ENCODE measurements at regions not wholly inside any gene's neighbourhood (a gene's known extent, or its start where the extent isn't known, plus 50 kb on each side); places are given as distances from the start of the nearest gene placed in this dataset.

DNA sequence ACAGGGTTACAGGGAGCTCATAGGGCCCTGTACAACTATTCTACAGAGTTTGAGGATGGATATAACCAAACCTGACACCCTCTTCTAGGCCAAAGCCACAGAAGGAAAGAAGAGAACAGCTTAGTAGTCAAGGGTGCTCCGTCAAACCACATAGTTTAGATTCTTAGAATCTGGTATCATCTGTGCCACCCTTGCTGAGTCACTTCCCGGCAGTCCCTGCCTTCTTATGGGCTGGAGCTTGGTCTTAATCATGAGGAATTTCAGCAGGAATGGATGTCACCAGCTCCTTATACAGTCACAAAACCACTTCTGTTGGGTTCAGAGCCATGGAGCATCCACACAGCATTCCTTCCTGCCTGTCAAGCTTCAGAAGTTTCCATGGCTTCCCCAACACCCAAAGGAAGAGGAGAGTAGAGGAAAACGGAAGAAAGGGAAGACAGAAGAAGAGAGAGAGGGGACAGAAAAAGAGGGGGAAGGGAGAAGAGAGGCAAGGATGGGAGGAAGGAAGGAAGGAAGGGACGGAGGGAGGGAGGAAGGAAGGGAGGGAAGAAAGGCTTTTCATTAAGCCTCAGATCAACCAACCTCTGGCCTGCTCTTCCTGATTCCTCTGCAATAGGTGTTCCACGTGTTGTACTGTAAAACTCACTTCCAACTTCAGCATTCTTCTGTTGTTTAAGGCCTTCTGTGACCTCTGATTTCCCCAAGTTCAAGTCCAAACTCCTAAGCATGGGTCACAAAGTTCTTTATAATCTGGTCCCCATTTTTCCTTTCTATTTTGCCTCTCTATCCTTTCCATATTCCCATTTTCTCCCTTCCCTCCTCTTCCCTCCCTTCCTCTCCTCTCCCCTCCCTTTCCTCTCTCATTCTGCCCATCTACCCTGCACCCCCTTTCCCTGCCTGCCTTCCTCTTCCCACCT is 246.1 kb upstream of the TNP1 start:
- Histone ChIP-seq H3K4me3 (ENCODE audit: low read length) (no peak overlapping the region), H3K36me3 (ENCODE audit: control insufficient read depth, insufficient read depth, low read length) (no peaks in the 10 kb centered on the region), H3K9me3 (ENCODE audit: control insufficient read depth, insufficient read depth, low read length) (no peaks in the 10 kb centered on the region), H3K27me3 (ENCODE audit: control insufficient read depth, insufficient read depth, low read length) (no peaks in the 10 kb centered on the region), H3K4me1 (ENCODE audit: control insufficient read depth, insufficient read depth, low read length) (no peaks in the 10 kb centered on the region; the same call in 1 of the 2 replicates), H3K27ac (ENCODE audit: low read length) (no peak overlapping the region)
- no peak for DNase-seq (ENCODE audit: low read depth, low spot score)
- WGBS (ENCODE audit: insufficient coverage, insufficient read length): no CpG with 5 or more reads among the region's 5 CpGs

DNA sequence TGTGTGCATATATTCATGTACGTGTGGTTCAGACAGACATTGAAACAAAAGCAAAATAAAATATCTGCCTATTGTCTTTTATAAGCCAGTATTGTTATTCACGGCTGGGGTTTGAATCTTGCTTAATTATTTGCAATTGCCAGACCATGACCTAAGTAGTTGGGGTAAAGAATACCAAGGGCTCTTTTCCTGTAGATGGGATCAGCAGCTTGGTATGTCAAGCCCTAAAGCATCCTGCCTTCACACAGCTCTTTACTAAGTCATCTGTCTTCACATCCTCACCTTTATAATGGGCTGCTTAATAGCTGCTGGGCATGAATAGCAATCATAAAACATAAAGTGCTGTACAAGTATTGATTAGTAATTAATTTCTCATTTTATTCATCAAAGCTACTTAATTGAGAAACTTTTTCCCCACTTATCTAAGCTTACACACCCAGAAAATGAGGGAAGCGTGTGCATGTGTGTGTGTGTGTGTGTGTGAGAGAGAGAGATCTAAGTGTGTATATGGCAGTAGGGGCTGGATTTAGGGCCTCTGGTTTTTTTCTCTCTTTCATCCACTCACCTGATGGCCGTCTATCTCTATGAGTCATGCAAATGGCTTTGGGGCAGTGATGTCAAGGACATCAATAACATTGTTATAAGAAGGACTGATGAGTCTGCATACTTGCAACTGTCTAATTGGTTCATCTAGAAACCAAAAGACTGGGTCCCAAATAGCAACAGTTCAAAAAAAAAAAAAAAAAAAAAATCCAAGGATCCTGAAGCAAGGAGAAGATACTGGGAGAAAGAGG is 244.1 kb upstream of the TNP1 start:
- H3K4me1 ChIP-seq (ENCODE audit: control insufficient read depth, insufficient read depth, low read length): no peaks in the 10 kb centered on the region; the same call in 1 of the 2 replicates
- no peaks in the 10 kb centered on the region for H3K36me3 ChIP-seq (ENCODE audit: control insufficient read depth, insufficient read depth, low read length)
- H3K27ac ChIP-seq (ENCODE audit: low read length): no peak overlapping the region
- no peaks in the 10 kb centered on the region for H3K27me3 ChIP-seq (ENCODE audit: control insufficient read depth, insufficient read depth, low read length)
- DNase-seq (ENCODE audit: low read depth, low spot score): no peak
- WGBS (ENCODE audit: insufficient coverage, insufficient read length): no CpG with 5 or more reads among the region's 4 CpGs
- H3K4me3 ChIP-seq (ENCODE audit: low read length): no peak overlapping the region
- no peaks in the 10 kb centered on the region for H3K9me3 ChIP-seq (ENCODE audit: control insufficient read depth, insufficient read depth, low read length)

DNA sequence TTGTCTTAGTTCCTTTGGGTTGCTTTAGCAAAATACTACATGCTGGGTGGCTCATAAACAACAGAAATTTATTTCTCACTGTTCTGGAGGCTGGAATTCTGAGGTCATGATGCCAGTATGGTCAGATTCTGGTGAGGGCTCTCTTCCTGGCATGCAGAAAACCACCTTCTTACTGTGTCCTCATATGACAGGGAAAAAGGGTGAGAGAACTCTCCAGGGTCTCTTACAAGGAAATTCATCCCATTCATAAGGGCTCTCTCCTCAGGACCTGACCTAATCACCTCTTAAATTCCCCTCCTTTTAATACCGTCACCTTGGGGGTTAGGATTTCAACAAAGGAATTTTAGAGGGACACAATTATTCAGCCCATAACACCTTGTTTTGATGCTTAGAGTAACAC is 243.1 kb upstream of the TNP1 start:
- Histone ChIP-seq H3K36me3 (ENCODE audit: control insufficient read depth, insufficient read depth, low read length) (no peaks in the 10 kb centered on the region), H3K4me3 (ENCODE audit: low read length) (no peak overlapping the region), H3K27ac (ENCODE audit: low read length) (no peak overlapping the region), H3K9me3 (ENCODE audit: control insufficient read depth, insufficient read depth, low read length) (no peaks in the 10 kb centered on the region), H3K27me3 (ENCODE audit: control insufficient read depth, insufficient read depth, low read length) (no peaks in the 10 kb centered on the region), H3K4me1 (ENCODE audit: control insufficient read depth, insufficient read depth, low read length) (no peaks in the 10 kb centered on the region; the same call in 1 of the 2 replicates)
- DNase-seq (ENCODE audit: low read depth, low spot score): no peak
- no CpG with 5 or more reads among the region's 1 CpG for WGBS (ENCODE audit: insufficient coverage, insufficient read length)

DNA sequence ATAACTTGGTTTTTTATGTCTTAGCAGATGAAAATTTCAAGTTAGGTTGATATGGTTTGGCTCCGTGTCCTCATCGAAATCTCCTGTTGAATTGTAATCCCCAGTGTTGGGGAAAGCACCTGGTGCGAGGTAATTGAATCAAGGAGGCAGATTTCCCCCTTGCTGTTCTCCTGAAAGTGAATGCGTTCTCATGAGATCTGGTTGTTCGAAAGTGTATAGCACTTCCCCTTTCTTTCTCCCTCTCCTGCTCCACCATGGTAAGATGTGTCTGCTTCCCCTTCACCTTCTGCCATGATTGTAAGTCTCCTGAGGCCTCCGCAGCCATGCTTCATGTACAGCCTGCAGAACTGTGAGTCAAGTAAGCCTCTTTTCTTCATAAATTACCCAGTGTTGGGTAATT is 242.1 kb upstream of the TNP1 start:
- no peak for DNase-seq (ENCODE audit: low read depth, low spot score)
- no peaks in the 10 kb centered on the region; the same call in 1 of the 2 replicates for H3K4me1 ChIP-seq (ENCODE audit: control insufficient read depth, insufficient read depth, low read length)
- no peak overlapping the region for H3K27ac ChIP-seq (ENCODE audit: low read length)
- H3K4me3 ChIP-seq (ENCODE audit: low read length): no peak overlapping the region
- H3K9me3 ChIP-seq (ENCODE audit: control insufficient read depth, insufficient read depth, low read length): no peaks in the 10 kb centered on the region
- WGBS (ENCODE audit: insufficient coverage, insufficient read length): no CpG with 5 or more reads among the region's 6 CpGs
- no peaks in the 10 kb centered on the region for H3K27me3 ChIP-seq (ENCODE audit: control insufficient read depth, insufficient read depth, low read length)
- no peaks in the 10 kb centered on the region for H3K36me3 ChIP-seq (ENCODE audit: control insufficient read depth, insufficient read depth, low read length)

DNA sequence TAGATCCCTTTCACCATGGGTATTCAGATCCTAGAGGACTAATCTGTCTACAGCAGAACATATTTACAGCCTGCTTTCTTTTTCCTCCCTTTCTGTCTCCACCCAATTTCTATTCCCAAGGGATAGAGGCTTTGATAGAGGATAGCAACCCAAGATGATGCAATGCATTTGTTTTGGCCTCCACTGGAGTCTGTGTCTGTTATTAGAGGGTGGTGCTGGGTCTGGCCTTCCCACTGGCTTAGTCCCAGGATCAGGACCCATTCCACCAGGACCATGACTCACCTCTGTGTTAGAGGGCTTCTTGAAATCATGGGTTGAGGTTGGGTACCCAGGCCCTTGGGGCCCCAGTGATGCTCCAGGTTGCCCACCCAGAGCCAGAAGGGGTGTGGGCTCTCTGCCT is 239.7 kb upstream of the TNP1 start:
- no peak overlapping the region for H3K4me3 ChIP-seq (ENCODE audit: low read length)
- no peak for DNase-seq (ENCODE audit: low read depth, low spot score)
- no peak overlapping the region for H3K27ac ChIP-seq (ENCODE audit: low read length)
- no peaks in the 10 kb centered on the region for H3K9me3 ChIP-seq (ENCODE audit: control insufficient read depth, insufficient read depth, low read length)
- H3K36me3 ChIP-seq (ENCODE audit: control insufficient read depth, insufficient read depth, low read length): no peaks in the 10 kb centered on the region
- H3K4me1 ChIP-seq (ENCODE audit: control insufficient read depth, insufficient read depth, low read length): no peaks in the 10 kb centered on the region; the same call in 1 of the 2 replicates
- no peaks in the 10 kb centered on the region for H3K27me3 ChIP-seq (ENCODE audit: control insufficient read depth, insufficient read depth, low read length)

DNA sequence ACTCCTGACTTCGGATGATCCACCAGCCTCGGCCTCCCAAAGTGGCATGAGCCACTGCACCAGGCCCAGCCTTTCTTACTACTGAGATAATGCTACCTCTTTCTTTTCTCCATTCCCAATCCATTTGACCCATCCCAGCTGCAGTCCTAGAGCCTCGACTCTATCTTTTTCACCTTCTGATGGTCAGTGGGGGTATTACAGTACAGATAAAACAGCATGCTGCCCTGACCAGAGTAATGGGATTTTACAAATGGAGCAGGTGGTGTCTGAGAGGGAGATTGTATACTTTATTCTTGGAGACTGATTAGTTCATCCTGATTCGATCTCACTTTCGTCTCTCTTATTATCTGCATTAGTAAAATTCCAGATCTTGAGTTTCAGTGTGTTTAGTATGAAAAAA is 238.6 kb upstream of the TNP1 start:
- H3K36me3 ChIP-seq (ENCODE audit: control insufficient read depth, insufficient read depth, low read length): no peaks in the 10 kb centered on the region
- H3K27ac ChIP-seq (ENCODE audit: low read length): no peak overlapping the region
- WGBS (ENCODE audit: insufficient coverage, insufficient read length): no CpG with 5 or more reads among the region's 5 CpGs
- H3K4me3 ChIP-seq (ENCODE audit: low read length): no peak overlapping the region
- H3K4me1 ChIP-seq (ENCODE audit: control insufficient read depth, insufficient read depth, low read length): no peaks in the 10 kb centered on the region
- H3K9me3 ChIP-seq (ENCODE audit: control insufficient read depth, insufficient read depth, low read length): no peaks in the 10 kb centered on the region
- H3K27me3 ChIP-seq (ENCODE audit: control insufficient read depth, insufficient read depth, low read length): no peaks in the 10 kb centered on the region
- DNase-seq (ENCODE audit: low read depth, low spot score): no peak

DNA sequence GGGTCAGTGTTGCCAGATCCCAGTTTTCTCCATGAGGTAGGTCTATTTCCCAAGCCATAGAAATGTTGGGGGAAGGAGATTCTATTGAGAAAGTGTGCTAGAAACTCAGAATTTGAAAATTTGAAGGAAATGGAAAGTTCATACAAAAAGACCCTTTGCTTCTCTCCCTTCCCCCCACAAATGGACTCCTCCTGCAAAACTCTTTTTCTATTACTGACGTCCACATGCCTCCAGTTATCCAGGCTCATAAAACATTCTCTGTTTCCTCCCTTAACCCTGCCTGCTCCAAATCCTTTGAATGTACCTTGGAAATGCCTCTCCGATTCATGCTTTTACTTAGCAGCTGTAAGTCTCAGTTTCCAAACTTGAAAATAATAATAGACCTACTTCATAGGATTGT is 237.5 kb upstream of the TNP1 start:
- no peaks in the 10 kb centered on the region for H3K27me3 ChIP-seq (ENCODE audit: control insufficient read depth, insufficient read depth, low read length)
- WGBS (ENCODE audit: insufficient coverage, insufficient read length): no CpG with 5 or more reads among the region's 2 CpGs
- no peak for DNase-seq (ENCODE audit: low read depth, low spot score)

DNA sequence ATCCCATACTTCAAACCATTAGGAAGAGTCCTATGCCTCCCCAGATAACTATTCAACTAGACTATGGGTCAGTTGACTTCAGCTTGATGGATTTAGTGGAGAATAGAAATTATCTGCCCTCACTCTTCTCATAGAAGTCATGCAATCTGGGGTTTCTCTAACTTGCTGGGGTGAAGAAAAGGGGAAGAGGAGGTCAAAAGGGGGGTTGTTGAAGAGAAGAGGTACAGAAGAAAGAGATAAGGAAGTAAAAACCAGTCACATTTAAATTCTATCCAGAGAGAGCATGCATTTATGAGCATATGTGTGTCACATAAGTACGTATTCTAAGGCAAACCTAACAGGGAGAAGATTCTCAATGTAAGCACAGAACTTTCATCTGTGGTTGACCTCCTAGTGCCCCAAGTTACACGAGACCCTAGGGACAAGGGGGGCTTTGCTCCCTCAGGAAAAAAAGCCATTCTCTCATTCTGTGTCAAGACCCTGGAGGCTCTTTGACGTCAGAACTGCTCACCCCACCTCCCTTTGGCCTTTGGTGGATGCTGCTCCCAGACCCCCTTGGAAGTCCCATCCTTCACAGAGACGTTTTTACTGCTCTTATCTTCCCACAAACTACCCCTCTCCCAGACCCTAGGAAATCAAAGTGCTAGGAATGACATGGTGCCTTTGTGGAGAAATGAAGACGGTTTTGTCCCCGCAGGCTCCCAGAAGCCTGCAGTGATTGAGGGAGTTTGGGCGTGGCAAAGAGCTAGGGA is 236.8 kb upstream of the TNP1 start:
- no peak for DNase-seq (ENCODE audit: low read depth, low spot score)
- Histone ChIP-seq H3K36me3 (ENCODE audit: control insufficient read depth, insufficient read depth, low read length) (no peaks in the 10 kb centered on the region), H3K27ac (ENCODE audit: low read length) (no peak overlapping the region), H3K4me3 (ENCODE audit: low read length) (no peak overlapping the region), H3K4me1 (ENCODE audit: control insufficient read depth, insufficient read depth, low read length) (no peaks in the 10 kb centered on the region), H3K27me3 (ENCODE audit: control insufficient read depth, insufficient read depth, low read length) (no peaks in the 10 kb centered on the region), H3K9me3 (ENCODE audit: control insufficient read depth, insufficient read depth, low read length) (no peaks in the 10 kb centered on the region)
- no CpG with 5 or more reads among the region's 7 CpGs for WGBS (ENCODE audit: insufficient coverage, insufficient read length)

More for the DNA sequence above, 237.5 kb upstream of the TNP1 start:
- no peak overlapping the region for H3K27ac ChIP-seq (ENCODE audit: low read length)
- H3K9me3 ChIP-seq (ENCODE audit: control insufficient read depth, insufficient read depth, low read length): no peaks in the 10 kb centered on the region
- no peaks in the 10 kb centered on the region for H3K4me1 ChIP-seq (ENCODE audit: control insufficient read depth, insufficient read depth, low read length)
- H3K4me3 ChIP-seq (ENCODE audit: low read length): no peak overlapping the region
- H3K36me3 ChIP-seq (ENCODE audit: control insufficient read depth, insufficient read depth, low read length): no peaks in the 10 kb centered on the region

DNA sequence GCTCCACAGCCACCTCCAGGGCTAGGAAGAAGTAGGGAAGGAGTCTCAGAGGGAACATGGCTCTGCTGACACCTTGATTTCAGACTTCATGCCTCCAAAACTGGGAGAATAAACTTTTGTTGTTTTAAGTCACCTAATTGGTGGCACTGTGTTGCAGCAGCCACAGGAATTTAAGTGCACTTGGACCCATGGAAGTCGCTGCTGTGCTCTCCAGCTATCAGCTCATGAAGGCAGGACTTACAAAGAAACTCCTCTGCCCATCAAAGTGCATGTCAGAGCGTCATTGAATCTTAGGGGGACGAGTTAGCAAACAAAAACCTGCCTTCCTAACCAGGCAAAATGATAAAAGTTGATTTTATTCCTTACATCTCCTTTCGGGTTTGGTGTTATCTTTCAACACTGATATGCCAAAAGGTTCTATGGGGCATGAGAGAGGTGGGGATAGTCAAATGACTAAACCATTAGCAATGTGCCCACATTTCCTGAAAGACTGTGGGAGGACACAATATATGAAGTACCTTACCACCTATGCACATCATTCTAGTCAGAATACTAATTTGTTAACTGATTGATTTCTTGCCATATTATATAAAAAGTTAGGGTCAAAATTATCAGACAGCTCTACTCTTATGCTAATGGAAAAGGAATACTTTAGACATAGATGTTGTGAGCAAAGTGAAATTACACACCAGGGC is 235.8 kb upstream of the TNP1 start:
- DNase-seq (ENCODE audit: low read depth, low spot score): no peak
- H3K36me3 ChIP-seq (ENCODE audit: control insufficient read depth, insufficient read depth, low read length): no peaks in the 10 kb centered on the region
- no CpG with 5 or more reads among the region's 4 CpGs for WGBS (ENCODE audit: insufficient coverage, insufficient read length)
- no peaks in the 10 kb centered on the region for H3K27me3 ChIP-seq (ENCODE audit: control insufficient read depth, insufficient read depth, low read length)
- no peak overlapping the region for H3K4me3 ChIP-seq (ENCODE audit: low read length)
- no peaks in the 10 kb centered on the region for H3K4me1 ChIP-seq (ENCODE audit: control insufficient read depth, insufficient read depth, low read length)
- H3K27ac ChIP-seq (ENCODE audit: low read length): no peak overlapping the region
- no peaks in the 10 kb centered on the region for H3K9me3 ChIP-seq (ENCODE audit: control insufficient read depth, insufficient read depth, low read length)
